Stimulated activated naive B cell treated with anti-CD40 and anti-IgM and Interleukin-4, amounts not matched to agents 10 μg/mL and 1 μg/mL and 100 μg/mL, for 72 hours (primary cell): ENCODE measurements at regions not wholly inside any gene's neighbourhood (a gene's known extent, or its start where the extent isn't known, plus 50 kb on each side); places are given as distances from the start of the nearest gene placed in this dataset.

Source experiments
- ATAC-seq, 2 donors: fragments of 150-1000 bp; cut with Tn5 transposase; replicated peaks; 2 replicates each; pipeline ENCODE4 v1.10.0; 2021; ENCODE audit warnings: moderate library complexity in 1 of 2
- DNase-seq: peaks from one replicate; pipeline ENCODE4 v3.0.0; 2021
- H3K27ac Mint-ChIP-seq: one replicate; pipeline ENCODE4 v1.8.0; 2022; ENCODE audit warnings: mild to moderate bottlenecking, mixed read lengths
- H3K27me3 Mint-ChIP-seq, 2 donors: one replicate each; pipeline ENCODE4 v1.8.0; 2022; ENCODE audit warnings: mixed read lengths in 2 of 2
- H3K36me3 Mint-ChIP-seq, 2 donors: one replicate each; pipeline ENCODE4 v1.8.0; 2022; ENCODE audit warnings: mixed read lengths in 2 of 2, mild to moderate bottlenecking in 1 of 2
- H3K4me1 Mint-ChIP-seq, 2 donors: one replicate each; pipeline ENCODE4 v1.8.0; 2022; ENCODE audit warnings: mixed read lengths in 2 of 2, mild to moderate bottlenecking in 1 of 2
- H3K4me3 Mint-ChIP-seq, 2 donors: one replicate each; pipeline ENCODE4 v1.8.0; 2022; ENCODE audit warnings: mild to moderate bottlenecking in 2 of 2, mixed read lengths in 2 of 2, moderate library complexity in 1 of 2
- H3K9me3 Mint-ChIP-seq, 2 donors: one replicate each; pipeline ENCODE4 v1.8.0; 2022; ENCODE audit warnings: mixed read lengths in 2 of 2, mild to moderate bottlenecking in 1 of 2

- Mint-ChIP-seq H3K4me1 (no peaks in the 10 kb centered on the region), H3K27ac (no peak overlapping the region), H3K27me3 (peaks cover 5 to 10% of the 10 kb centered on the region in 2 donors), H3K4me3 (no peak overlapping the region), H3K9me3 (no peaks in the 10 kb centered on the region), H3K36me3 (no peaks in the 10 kb centered on the region)
- no peak for DNase-seq
- ATAC-seq, result no peak
Observed at GRCh38 chr21:32192291-32193097, 86.4 kb downstream of the MIS18A start.

- DNase-seq (no peak), ATAC-seq (no peak)
- Mint-ChIP-seq H3K27me3 (peaks cover 10 to 14% of the 10 kb centered on the region in 2 donors), H3K4me1 (no peaks in the 10 kb centered on the region), H3K36me3 (no peaks in the 10 kb centered on the region), H3K27ac (no peak overlapping the region), H3K4me3 (no peak overlapping the region), H3K9me3 (peaks cover 0 to 2% of the 10 kb centered on the region in 2 donors)
Observed at GRCh38 chr21:32190493-32191144, 88.2 kb downstream of the MIS18A start.

- Mint-ChIP-seq H3K4me1 (no peaks in the 10 kb centered on the region), H3K9me3 (peaks cover 0 to 4% of the 10 kb centered on the region in 2 donors), H3K27ac (no peak overlapping the region), H3K4me3 (no peak overlapping the region), H3K36me3 (no peaks in the 10 kb centered on the region), H3K27me3 (peaks cover 12 to 15% of the 10 kb centered on the region in 2 donors)
- ATAC-seq (no peak), DNase-seq (no peak)
Observed at GRCh38 chr21:32189688-32190483, 89.0 kb downstream of the MIS18A start.

GRCh38 chr21:32186804-32187203 lies 92.0 kb downstream of the MIS18A start:
- no peak overlapping the region for H3K27ac Mint-ChIP-seq
- no peaks in the 10 kb centered on the region for H3K36me3 Mint-ChIP-seq
- H3K4me3 Mint-ChIP-seq, result no peak overlapping the region
- peaks cover 0 to 4% of the 10 kb centered on the region in 2 donors for H3K9me3 Mint-ChIP-seq
- ATAC-seq, result no peak
- peaks cover 9 to 12% of the 10 kb centered on the region in 2 donors for H3K27me3 Mint-ChIP-seq
- H3K4me1 Mint-ChIP-seq, result no peaks in the 10 kb centered on the region
- no peak for DNase-seq

- DNase-seq, result no peak
- Mint-ChIP-seq H3K36me3 (no peaks in the 10 kb centered on the region), H3K4me3 (no peak overlapping the region), H3K27me3 (peaks cover 9 to 12% of the 10 kb centered on the region in 2 donors), H3K4me1 (no peaks in the 10 kb centered on the region), H3K27ac (peak overlapping the region; percentile 20), H3K9me3 (peaks cover 0 to 4% of the 10 kb centered on the region in 2 donors)
- no peak for ATAC-seq
Observed at GRCh38 chr21:32185726-32186125, 93.1 kb downstream of the MIS18A start.

- Mint-ChIP-seq H3K9me3 (peaks cover 0 to 4% of the 10 kb centered on the region in 2 donors), H3K4me1 (no peaks in the 10 kb centered on the region), H3K4me3 (no peak overlapping the region), H3K27ac (no peak overlapping the region), H3K27me3 (peaks cover 7 to 12% of the 10 kb centered on the region in 2 donors), H3K36me3 (no peaks in the 10 kb centered on the region)
- DNase-seq (no peak), ATAC-seq (no peak)
Observed at GRCh38 chr21:32185103-32185502, 93.7 kb downstream of the MIS18A start.

- Mint-ChIP-seq H3K27ac (no peak overlapping the region), H3K4me3 (no peak overlapping the region), H3K9me3 (peaks cover 0 to 4% of the 10 kb centered on the region in 2 donors), H3K36me3 (no peaks in the 10 kb centered on the region), H3K27me3 (peaks cover 5 to 12% of the 10 kb centered on the region in 2 donors), H3K4me1 (no peaks in the 10 kb centered on the region)
- DNase-seq, result no peak
- ATAC-seq, result no peak
Observed at GRCh38 chr21:32184485-32184884, 94.4 kb downstream of the MIS18A start.

- H3K4me3 Mint-ChIP-seq, result no peak overlapping the region
- H3K27ac Mint-ChIP-seq, result no peak overlapping the region
- peaks cover 0 to 4% of the 10 kb centered on the region in 2 donors for H3K9me3 Mint-ChIP-seq
- H3K27me3 Mint-ChIP-seq, result peaks cover 5 to 12% of the 10 kb centered on the region in 2 donors
- DNase-seq, result no peak
- no peaks in the 10 kb centered on the region for H3K36me3 Mint-ChIP-seq
- H3K4me1 Mint-ChIP-seq, result no peaks in the 10 kb centered on the region
- ATAC-seq, result no peak
Observed at GRCh38 chr21:32184065-32184464, 94.8 kb downstream of the MIS18A start.

GRCh38 chr21:32183396-32183795 lies 95.5 kb downstream of the MIS18A start:
- DNase-seq (no peak), ATAC-seq (no peak)
- Mint-ChIP-seq H3K4me1 (no peaks in the 10 kb centered on the region), H3K36me3 (no peaks in the 10 kb centered on the region), H3K4me3 (no peak overlapping the region), H3K27me3 (peaks cover 5 to 9% of the 10 kb centered on the region in 2 donors), H3K27ac (no peak overlapping the region), H3K9me3 (peaks cover 0 to 4% of the 10 kb centered on the region in 2 donors)

- no peak overlapping the region for H3K27ac Mint-ChIP-seq
- ATAC-seq (no peak), DNase-seq (no peak)
- H3K4me3 Mint-ChIP-seq, result no peak overlapping the region
- H3K36me3 Mint-ChIP-seq, result no peaks in the 10 kb centered on the region
- peaks cover 0 to 4% of the 10 kb centered on the region in 2 donors for H3K9me3 Mint-ChIP-seq
- H3K27me3 Mint-ChIP-seq, result peaks cover 5 to 7% of the 10 kb centered on the region in 2 donors
- H3K4me1 Mint-ChIP-seq, result no peaks in the 10 kb centered on the region
Observed at GRCh38 chr21:32182449-32182848, 96.4 kb downstream of the MIS18A start.

- H3K27ac Mint-ChIP-seq, result no peak overlapping the region
- DNase-seq (no peak), ATAC-seq (no peak)
- H3K4me3 Mint-ChIP-seq, result no peak overlapping the region
- H3K4me1 Mint-ChIP-seq, result no peaks in the 10 kb centered on the region
- no peaks in the 10 kb centered on the region for H3K36me3 Mint-ChIP-seq
- peaks cover 0 to 4% of the 10 kb centered on the region in 2 donors for H3K9me3 Mint-ChIP-seq
- H3K27me3 Mint-ChIP-seq, result peaks cover 5 to 7% of the 10 kb centered on the region in 2 donors
Observed at GRCh38 chr21:32181457-32181856, 97.4 kb downstream of the MIS18A start.

- Mint-ChIP-seq H3K27me3 (peaks cover 0 to 9% of the 10 kb centered on the region in 2 donors), H3K27ac (no peak overlapping the region), H3K4me3 (no peak overlapping the region), H3K9me3 (no peaks in the 10 kb centered on the region), H3K4me1 (no peaks in the 10 kb centered on the region), H3K36me3 (no peaks in the 10 kb centered on the region)
- DNase-seq (no peak), ATAC-seq (no peak)
Observed at GRCh38 chr21:32174819-32175218, 104.0 kb downstream of the MIS18A start.

GRCh38 chr21:32173121-32173724 lies 105.6 kb downstream of the MIS18A start:
- peaks cover 11 to 23% of the 10 kb centered on the region in 2 donors for H3K27me3 Mint-ChIP-seq
- no peaks in the 10 kb centered on the region for H3K4me1 Mint-ChIP-seq
- ATAC-seq (no peak), DNase-seq (no peak)
- no peak overlapping the region for H3K27ac Mint-ChIP-seq
- H3K4me3 Mint-ChIP-seq, result no peak overlapping the region
- H3K9me3 Mint-ChIP-seq, result peaks cover 0 to 2% of the 10 kb centered on the region in 2 donors
- H3K36me3 Mint-ChIP-seq, result no peaks in the 10 kb centered on the region

- H3K27ac Mint-ChIP-seq, result no peak overlapping the region
- no peak overlapping the region for H3K4me3 Mint-ChIP-seq
- H3K36me3 Mint-ChIP-seq, result no peaks in the 10 kb centered on the region
- no peaks in the 10 kb centered on the region for H3K4me1 Mint-ChIP-seq
- peaks cover 0 to 2% of the 10 kb centered on the region in 2 donors for H3K9me3 Mint-ChIP-seq
- ATAC-seq (no peak), DNase-seq (no peak)
- peaks cover 11 to 31% of the 10 kb centered on the region in 2 donors for H3K27me3 Mint-ChIP-seq
Observed at GRCh38 chr21:32172106-32172505, 106.7 kb downstream of the MIS18A start.
